ENCODE measurements at regions not wholly inside any gene's neighbourhood (a gene's known extent, or its start where the extent isn't known, plus 50 kb on each side); places are given as distances from the start of the nearest gene placed in this dataset.
"Not testable (repeated sequence)": the region's sequence is repeated elsewhere in the genome, so short reads cannot be mapped to it uniquely, and the experiment has no call there.

GRCh38 chr6:166851426-166851825 is 104.9 kb downstream of the RNASET2 start:
- peaks cover 0 to 19% (median 0%) of the 10 kb centered on the region in 4 donors for H3K9me3 ChIP-seq
- H3K4me3 ChIP-seq: no peak overlapping the region
- 85 to 86% methylated on average over 11 of the region's 11 CpGs for WGBS, 2 donors
- H3K4me1 ChIP-seq: no peaks in the 10 kb centered on the region
- H3K36me3 ChIP-seq: no peaks in the 10 kb centered on the region
- no peak for TF ChIP-seq EP300 (IDR thresholded peaks at IDR 0.05)
- no peak for TF ChIP-seq CTCF (IDR thresholded peaks at IDR 0.05)
- TF ChIP-seq POLR2A (IDR thresholded peaks at IDR 0.05): no peak
- DNase-seq (ENCODE audit: low spot score in 2 of 2): no peak
- no peaks in the 10 kb centered on the region for H3K27me3 ChIP-seq
- no peak overlapping the region for H3K27ac ChIP-seq

GRCh38 chr6:166850677-166851076 is 105.7 kb downstream of the RNASET2 start:
- TF ChIP-seq CTCF (IDR thresholded peaks at IDR 0.05) (no peak), EP300 (IDR thresholded peaks at IDR 0.05) (no peak), POLR2A (IDR thresholded peaks at IDR 0.05) (no peak)
- Histone ChIP-seq H3K36me3 (no peaks in the 10 kb centered on the region), H3K27me3 (no peaks in the 10 kb centered on the region), H3K4me1 (no peaks in the 10 kb centered on the region), H3K4me3 (no peak overlapping the region), H3K27ac (no peak overlapping the region), H3K9me3 (peaks cover 0 to 25% (median 0%) of the 10 kb centered on the region in 4 donors)
- WGBS, 2 donors: 75 to 76% methylated on average over 6 of the region's 6 CpGs
- DNase-seq (ENCODE audit: low spot score in 2 of 2): no peak

- Histone ChIP-seq H3K4me3 (no peak overlapping the region), H3K27me3 (no peaks in the 10 kb centered on the region), H3K4me1 (no peaks in the 10 kb centered on the region), H3K9me3 (peaks cover 0 to 27% (median 0%) of the 10 kb centered on the region in 4 donors), H3K36me3 (no peaks in the 10 kb centered on the region), H3K27ac (no peak overlapping the region)
- 73 to 87% methylated on average over 15 of the region's 15 CpGs for WGBS, 2 donors
- TF ChIP-seq EP300 (IDR thresholded peaks at IDR 0.05): no peak
- TF ChIP-seq POLR2A (IDR thresholded peaks at IDR 0.05): no peak
- no peak for TF ChIP-seq CTCF (IDR thresholded peaks at IDR 0.05)
- no peak for DNase-seq (ENCODE audit: low spot score in 2 of 2)
Measured at GRCh38 chr6:166849749-166850183, 106.6 kb downstream of the RNASET2 start.

- DNase-seq (ENCODE audit: low spot score in 2 of 2): no peak
- H3K9me3 ChIP-seq: peaks cover 0 to 27% (median 0%) of the 10 kb centered on the region in 4 donors
- no peak overlapping the region for H3K4me3 ChIP-seq
- no peaks in the 10 kb centered on the region for H3K36me3 ChIP-seq
- no peaks in the 10 kb centered on the region for H3K27me3 ChIP-seq
- 91 to 94% methylated on average over 20 of the region's 20 CpGs for WGBS, 2 donors
- H3K4me1 ChIP-seq: no peaks in the 10 kb centered on the region
- no peak for TF ChIP-seq EP300 (IDR thresholded peaks at IDR 0.05)
- TF ChIP-seq POLR2A (IDR thresholded peaks at IDR 0.05): no peak
- no peak for TF ChIP-seq CTCF (IDR thresholded peaks at IDR 0.05)
- no peak overlapping the region for H3K27ac ChIP-seq
Measured at GRCh38 chr6:166848979-166849748, 107.2 kb downstream of the RNASET2 start.

GRCh38 chr6:166846446-166847142 is 109.8 kb downstream of the RNASET2 start:
- H3K27ac ChIP-seq; DNase-seq (ENCODE audit: low spot score in 2 of 2); H3K4me3 ChIP-seq; H3K36me3 ChIP-seq; H3K27me3 ChIP-seq; H3K4me1 ChIP-seq: not testable (repeated sequence)
- 75 to 79% methylated on average over 3 of the region's 3 CpGs for WGBS, 2 donors
- H3K9me3 ChIP-seq: peaks cover 0 to 27% (median 0%) of the 10 kb centered on the region in 4 donors

All from tibial nerve (tissue), 4 donors.